GM12878 (cell line): ENCODE measurements at regions not wholly inside any gene's neighbourhood (a gene's known extent, or its start where the extent isn't known, plus 50 kb on each side); places are given as distances from the start of the nearest gene placed in this dataset.

Experiments used
- ATAC-seq: fragments of 200-7000 bp; cut with Tn5 transposase; 3 replicates; pipeline ENCODE4 v1.9.1; 2020; ENCODE audit warnings: mild to moderate bottlenecking, moderate library complexity
- BruUV-seq: library from RNA; stranded (reverse); fragments of 400-500 nt; replicated peaks from 2 replicates; lab custom pipeline; 2021; lab: Mats Ljungman, UMichigan
- CTCF ChIA-PET: fragments of 300-600 bp; sonication (Branson Sonifier 250); formaldehyde crosslinking; extraction: SDS; loops from one replicate; lab custom pipeline; 2021; ENCODE audit warnings: inconsistent platforms; lab: Yijun Ruan, JAX
- POLR2A ChIA-PET: fragments of 350-600 bp; formaldehyde crosslinking; extraction: SDS; loops from one replicate; lab custom pipeline; 2021; ENCODE audit warnings: inconsistent platforms; lab: Charles Lee
- RAD21 ChIA-PET: fragments of 300-600 bp; sonication (Branson Sonifier 250); formaldehyde crosslinking; loops from one replicate; lab custom pipeline; 2023; ENCODE audit warnings: antibody characterized with exemption; ENCODE audit not compliant: unreplicated experiment; lab: Charles Lee
- SMC1A ChIA-PET: fragments of 300-600 bp; sonication (Branson Sonifier 250); formaldehyde crosslinking; loops from one replicate; lab custom pipeline; 2023; ENCODE audit not compliant: unreplicated experiment, uncharacterized antibody; lab: Charles Lee
- DNase-seq: peaks from one replicate; pipeline ENCODE4 v3.0.0-alpha.2; 2011; ENCODE audit warnings: low read depth, low spot score
- FAIRE-seq: peaks from 3 replicates; lab custom pipeline; 2011; peaks lifted over from hg19 to GRCh38; lab: Jason Lieb, UNC
- H2AFZ ChIP-seq: 2 replicates; pipeline ENCODE4 v1.6.0; 2011; ENCODE audit warnings: low read depth, low read length, control low read depth; ENCODE audit not compliant: control insufficient read depth
- H3K27ac ChIP-seq: 2 replicates; pipeline ENCODE4 v1.5.1; 2011; ENCODE audit warnings: control low read depth; ENCODE audit not compliant: control insufficient read depth, insufficient read depth
- H3K27me3 ChIP-seq, 2 experiments: replicated peaks in 1 of 2; 2 replicates each; pipeline versions ENCODE4 v1.6.0 to v1.6.1; 2011; ENCODE audit warnings: low read length in 1 of 2; ENCODE audit not compliant: control insufficient read depth in 2 of 2, insufficient read depth in 2 of 2
- H3K36me3 ChIP-seq, 2 experiments: 2 replicates each; pipeline ENCODE4 v1.5.1; 2011; ENCODE audit warnings: low read length in 1 of 2; ENCODE audit not compliant: control insufficient read depth in 2 of 2, insufficient read depth in 2 of 2
- H3K4me1 ChIP-seq: 2 replicates; pipeline ENCODE4 v1.6.1; 2011; ENCODE audit warnings: mild to moderate bottlenecking, low read length, moderate library complexity, mixed read lengths; ENCODE audit not compliant: control insufficient read depth, insufficient read depth
- H3K4me2 ChIP-seq: 2 replicates; pipeline ENCODE4 v1.6.0; 2011; ENCODE audit warnings: control low read depth; ENCODE audit not compliant: control insufficient read depth, insufficient read depth
- H3K4me3 ChIP-seq: fragments of 200-600 bp; sonication (generic); 2 replicates; pipeline ENCODE4 v1.5.1; 2016
- H3K79me2 ChIP-seq: 2 replicates; pipeline ENCODE4 v1.6.0; 2011; ENCODE audit warnings: low read length; ENCODE audit not compliant: control insufficient read depth, insufficient read depth
- H3K9ac ChIP-seq: 2 replicates; pipeline ENCODE4 v1.8.0; 2011; ENCODE audit warnings: low read length, control low read depth, mixed read lengths; ENCODE audit not compliant: control insufficient read depth, insufficient read depth
- H3K9me3 ChIP-seq: replicated peaks from 3 replicates; pipeline ENCODE4 v1.5.1; 2011; ENCODE audit warnings: mild to moderate bottlenecking, low read length; ENCODE audit not compliant: control insufficient read depth, insufficient read depth
- H4K20me1 ChIP-seq: 2 replicates; pipeline ENCODE4 v1.6.0; 2011; ENCODE audit not compliant: control insufficient read depth, insufficient read depth
- CREB1 ChIP-seq: IDR thresholded peaks from 2 replicates; pipeline ENCODE4 v1.6.1; 2012; ENCODE audit warnings: low read depth, mild to moderate bottlenecking, inconsistent platforms
- EED ChIP-seq: sonication (generic); IDR thresholded peaks from 2 replicates; pipeline ENCODE4 v1.6.1; 2016; ENCODE audit warnings: antibody characterized with exemption, low read depth
- FOXM1 ChIP-seq: IDR thresholded peaks from 2 replicates; pipeline ENCODE4 v1.6.1; 2012; ENCODE audit warnings: low read depth, mild to moderate bottlenecking, inconsistent platforms, low read length, moderate library complexity
- IKZF1 ChIP-seq: fragments of 450-650 bp; conservative IDR thresholded peaks from 2 replicates; pipeline ENCODE4 v1.6.1; 2017; ENCODE audit warnings: antibody characterized with exemption, mild to moderate bottlenecking
- IRF4 ChIP-seq: IDR thresholded peaks from 2 replicates; pipeline ENCODE4 v1.6.1; 2011; ENCODE audit warnings: low read depth, low read length
- JUNB ChIP-seq: IDR thresholded peaks from 2 replicates; pipeline ENCODE4 v1.6.1; 2016; ENCODE audit warnings: antibody characterized with exemption, mild to moderate bottlenecking
- MTA2 ChIP-seq: fragments of 450-650 bp; IDR thresholded peaks from 2 replicates; pipeline ENCODE4 v1.6.1; 2016; ENCODE audit warnings: low read depth, mild to moderate bottlenecking, moderate library complexity
- NFIC ChIP-seq: IDR thresholded peaks from 2 replicates; pipeline ENCODE4 v1.6.1; 2012; ENCODE audit warnings: low read depth, mild to moderate bottlenecking, inconsistent platforms, low read length, moderate library complexity
- NKRF ChIP-seq: fragments of 450-650 bp; conservative IDR thresholded peaks from 2 replicates; pipeline ENCODE4 v1.6.1; 2017; ENCODE audit warnings: mild to moderate bottlenecking, moderate library complexity
- NR2C1 ChIP-seq: fragments of 450-650 bp; IDR thresholded peaks from 2 replicates; pipeline ENCODE4 v1.6.1; 2017; ENCODE audit warnings: antibody characterized with exemption, mild to moderate bottlenecking, moderate library complexity
- PAX8 ChIP-seq: fragments of 450-650 bp; IDR thresholded peaks from 2 replicates; pipeline ENCODE4 v1.6.1; 2017; ENCODE audit warnings: mild to moderate bottlenecking, moderate library complexity
- RCOR1 ChIP-seq: conservative IDR thresholded peaks from 2 replicates; pipeline ENCODE4 v1.6.1; 2012; ENCODE audit warnings: low read depth, low read length, improper control_type of control experiment
- RELB ChIP-seq: fragments of 450-650 bp; IDR thresholded peaks from 2 replicates; pipeline ENCODE4 v1.6.1; 2017; ENCODE audit warnings: low read depth, mild to moderate bottlenecking, moderate library complexity
- SREBF2 ChIP-seq: IDR thresholded peaks from 2 replicates; pipeline ENCODE4 v1.6.1; 2012; ENCODE audit warnings: mild to moderate bottlenecking, low read length
- TCF7 ChIP-seq: IDR thresholded peaks from 2 replicates; pipeline ENCODE4 v1.6.1; 2014; ENCODE audit warnings: antibody characterized with exemption, borderline replicate concordance
- whole genome bisulfite sequencing: methylation state at CpG from one replicate; pipeline ENCODE4 v1.1.6; 2016; ENCODE audit warnings: low lambda C conversion rate; ENCODE audit not compliant: insufficient replicate concordance, insufficient coverage; ENCODE audit errors: missing lambda C conversion rate; 5-methylcytosine and 5-hydroxymethylcytosine counted together
- in situ Hi-C: fragments of 300-500 bp; cut with MboI; formaldehyde crosslinking; loops from 9 replicates; pipeline ENCODE4 v1.14.3; 2018; ENCODE audit warnings: mixed read lengths
- intact Hi-C: fragments of 100-400 bp; cut with micrococcal nuclease; formaldehyde crosslinking; loops from one replicate; pipeline ENCODE4 v1.14.2; 2022; ENCODE audit not compliant: unreplicated experiment
- TF ChIP-seq, protein P1 (sequence below): IDR thresholded peaks from 2 replicates; pipeline ENCODE4 v1.6.1; 2012; ENCODE audit warnings: low read length, inconsistent platforms
- TF ChIP-seq, protein P2 (sequence below): IDR thresholded peaks from 2 replicates; pipeline ENCODE4 v1.6.1; 2012; ENCODE audit warnings: mild to moderate bottlenecking, low read depth, low read length

GRCh38 chr2:62292190-62292589, 96.3 kb downstream of the B3GNT2 start:
- Histone ChIP-seq H4K20me1 (no peaks in the 10 kb centered on the region), H3K27me3 (no peaks in the 10 kb centered on the region), H3K36me3 (no peaks in the 10 kb centered on the region), H2AFZ (no peak overlapping the region), H3K27ac (peak overlapping the region; percentile 50), H3K9ac (no peak overlapping the region; the same call in 1 of the 2 replicates), H3K4me3 (no peak overlapping the region), H3K9me3 (no peaks in the 10 kb centered on the region), H3K4me1 (peaks cover 48% of the 10 kb centered on the region), H3K4me2 (0 out of 2 replicates have a peak overlapping the region, but pooled peaks have one; percentile 31), H3K79me2 (peaks cover 2% of the 10 kb centered on the region; the same call in 1 of the 2 replicates)
- ChIA-PET POLR2A (interaction anchor here (2.3 kb wide), 1 partner anchor 12 kb away, joined by 25 read pairs; no protein-coding TSS in a partner anchor), SMC1A (interaction anchor here (1.2 to 5.5 kb wide), 3 partner anchors 11 to 20 kb away, joined by 4 to 52 read pairs (median 6); no protein-coding TSS in a partner anchor), CTCF (interaction anchor here (0.8 to 1.5 kb wide), 2 partner anchors 10 to 121 kb away, joined by 3 to 6 read pairs; no protein-coding TSS in a partner anchor), RAD21 (interaction anchor here (2.0 to 4.5 kb wide), 3 partner anchors 11 to 115 kb away, joined by 5 to 21 read pairs (median 8); no protein-coding TSS in a partner anchor)
- 69% methylated on average over 4 of the region's 4 CpGs for WGBS
- in situ Hi-C loops, result no loop called here
- ATAC-seq (peak; percentile 20), FAIRE-seq (no peak), DNase-seq (no peak)
- no TSS peak for BruUV-seq
- intact Hi-C loops, result no loop called here
- no peak for TF ChIP-seq MTA2
- TF ChIP-seq RCOR1, result no peak
- TF ChIP-seq IRF4, result peak; percentile 33; the same call in 1 of the 2 replicates
- peak; percentile 62; the same call in 1 of the 2 replicates for TF ChIP-seq NFIC
- TF ChIP-seq TCF7, result peak; percentile 83; the same call in 1 of the 2 replicates
- TF ChIP-seq CREB1, result 0 out of 2 replicates have a peak, but pooled peaks have one; percentile 19
- no peak for TF ChIP-seq NR2C1
- TF ChIP-seq, protein P1, sequence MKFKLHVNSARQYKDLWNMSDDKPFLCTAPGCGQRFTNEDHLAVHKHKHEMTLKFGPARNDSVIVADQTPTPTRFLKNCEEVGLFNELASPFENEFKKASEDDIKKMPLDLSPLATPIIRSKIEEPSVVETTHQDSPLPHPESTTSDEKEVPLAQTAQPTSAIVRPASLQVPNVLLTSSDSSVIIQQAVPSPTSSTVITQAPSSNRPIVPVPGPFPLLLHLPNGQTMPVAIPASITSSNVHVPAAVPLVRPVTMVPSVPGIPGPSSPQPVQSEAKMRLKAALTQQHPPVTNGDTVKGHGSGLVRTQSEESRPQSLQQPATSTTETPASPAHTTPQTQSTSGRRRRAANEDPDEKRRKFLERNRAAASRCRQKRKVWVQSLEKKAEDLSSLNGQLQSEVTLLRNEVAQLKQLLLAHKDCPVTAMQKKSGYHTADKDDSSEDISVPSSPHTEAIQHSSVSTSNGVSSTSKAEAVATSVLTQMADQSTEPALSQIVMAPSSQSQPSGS, result 0 out of 2 replicates have a peak, but pooled peaks have one; percentile 23
- no peak for TF ChIP-seq SREBF2
- no peak for TF ChIP-seq FOXM1
- TF ChIP-seq, protein P2, sequence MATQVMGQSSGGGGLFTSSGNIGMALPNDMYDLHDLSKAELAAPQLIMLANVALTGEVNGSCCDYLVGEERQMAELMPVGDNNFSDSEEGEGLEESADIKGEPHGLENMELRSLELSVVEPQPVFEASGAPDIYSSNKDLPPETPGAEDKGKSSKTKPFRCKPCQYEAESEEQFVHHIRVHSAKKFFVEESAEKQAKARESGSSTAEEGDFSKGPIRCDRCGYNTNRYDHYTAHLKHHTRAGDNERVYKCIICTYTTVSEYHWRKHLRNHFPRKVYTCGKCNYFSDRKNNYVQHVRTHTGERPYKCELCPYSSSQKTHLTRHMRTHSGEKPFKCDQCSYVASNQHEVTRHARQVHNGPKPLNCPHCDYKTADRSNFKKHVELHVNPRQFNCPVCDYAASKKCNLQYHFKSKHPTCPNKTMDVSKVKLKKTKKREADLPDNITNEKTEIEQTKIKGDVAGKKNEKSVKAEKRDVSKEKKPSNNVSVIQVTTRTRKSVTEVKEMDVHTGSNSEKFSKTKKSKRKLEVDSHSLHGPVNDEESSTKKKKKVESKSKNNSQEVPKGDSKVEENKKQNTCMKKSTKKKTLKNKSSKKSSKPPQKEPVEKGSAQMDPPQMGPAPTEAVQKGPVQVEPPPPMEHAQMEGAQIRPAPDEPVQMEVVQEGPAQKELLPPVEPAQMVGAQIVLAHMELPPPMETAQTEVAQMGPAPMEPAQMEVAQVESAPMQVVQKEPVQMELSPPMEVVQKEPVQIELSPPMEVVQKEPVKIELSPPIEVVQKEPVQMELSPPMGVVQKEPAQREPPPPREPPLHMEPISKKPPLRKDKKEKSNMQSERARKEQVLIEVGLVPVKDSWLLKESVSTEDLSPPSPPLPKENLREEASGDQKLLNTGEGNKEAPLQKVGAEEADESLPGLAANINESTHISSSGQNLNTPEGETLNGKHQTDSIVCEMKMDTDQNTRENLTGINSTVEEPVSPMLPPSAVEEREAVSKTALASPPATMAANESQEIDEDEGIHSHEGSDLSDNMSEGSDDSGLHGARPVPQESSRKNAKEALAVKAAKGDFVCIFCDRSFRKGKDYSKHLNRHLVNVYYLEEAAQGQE, result no peak
- TF ChIP-seq EED, result peak; percentile 87
- peak; percentile 43; the same call in 1 of the 2 replicates for TF ChIP-seq JUNB
- TF ChIP-seq NKRF, result no peak
- TF ChIP-seq RELB, result peak; percentile 60; the same call in 1 of the 2 replicates
- TF ChIP-seq IKZF1, result peak; percentile 73
- TF ChIP-seq PAX8, result no peak
